Esophagus squamous epithelium (tissue), 4 donors: ENCODE measurements at regions not wholly inside any gene's neighbourhood (a gene's known extent, or its start where the extent isn't known, plus 50 kb on each side); places are given as distances from the start of the nearest gene placed in this dataset.

Experiments
- POLR2A ChIP-seq, 4 donors: fragments of 450-650 bp; IDR thresholded peaks; one replicate each; pipeline ENCODE4 v1.6.1; 2017; ENCODE audit warnings: antibody characterized with exemption in 4 of 4, mild to moderate bottlenecking in 4 of 4, moderate library complexity in 3 of 4
- TF ChIP-seq, protein P1 (sequence below), 6 experiments: fragments of 450-650 bp in 4 of 6; fragments of 200-600 bp in 2 of 6; sonication (generic) in 2 of 6; IDR thresholded peaks; one replicate each; pipeline ENCODE4 v1.5.1; 2016 to 2019; ENCODE audit warnings: antibody characterized with exemption in 6 of 6, mild to moderate bottlenecking in 4 of 6, moderate library complexity in 4 of 6

- TF ChIP-seq, protein P1, sequence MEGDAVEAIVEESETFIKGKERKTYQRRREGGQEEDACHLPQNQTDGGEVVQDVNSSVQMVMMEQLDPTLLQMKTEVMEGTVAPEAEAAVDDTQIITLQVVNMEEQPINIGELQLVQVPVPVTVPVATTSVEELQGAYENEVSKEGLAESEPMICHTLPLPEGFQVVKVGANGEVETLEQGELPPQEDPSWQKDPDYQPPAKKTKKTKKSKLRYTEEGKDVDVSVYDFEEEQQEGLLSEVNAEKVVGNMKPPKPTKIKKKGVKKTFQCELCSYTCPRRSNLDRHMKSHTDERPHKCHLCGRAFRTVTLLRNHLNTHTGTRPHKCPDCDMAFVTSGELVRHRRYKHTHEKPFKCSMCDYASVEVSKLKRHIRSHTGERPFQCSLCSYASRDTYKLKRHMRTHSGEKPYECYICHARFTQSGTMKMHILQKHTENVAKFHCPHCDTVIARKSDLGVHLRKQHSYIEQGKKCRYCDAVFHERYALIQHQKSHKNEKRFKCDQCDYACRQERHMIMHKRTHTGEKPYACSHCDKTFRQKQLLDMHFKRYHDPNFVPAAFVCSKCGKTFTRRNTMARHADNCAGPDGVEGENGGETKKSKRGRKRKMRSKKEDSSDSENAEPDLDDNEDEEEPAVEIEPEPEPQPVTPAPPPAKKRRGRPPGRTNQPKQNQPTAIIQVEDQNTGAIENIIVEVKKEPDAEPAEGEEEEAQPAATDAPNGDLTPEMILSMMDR (IDR thresholded peaks at IDR 0.05), result no peak
- no peak for TF ChIP-seq POLR2A (IDR thresholded peaks at IDR 0.05)
Observed at GRCh38 chr13:50636007-50636704, 207.3 kb downstream of the DLEU7 start.
